ENCODE measurements at regions not wholly inside any gene's neighbourhood (a gene's known extent, or its start where the extent isn't known, plus 50 kb on each side); places are given as distances from the start of the nearest gene placed in this dataset.

GRCh38 chr5:96222129-96222528 lies 210.9 kb downstream of the PCSK1 start:
- Histone ChIP-seq H3K4me3 (no peak overlapping the region), H3K4me2 (ENCODE audit: control insufficient read depth, insufficient read depth) (no peak overlapping the region), H3K79me2 (ENCODE audit: control insufficient read depth, insufficient read depth, low read length) (no peaks in the 10 kb centered on the region), H3K9me3 (replicated peaks; ENCODE audit: control insufficient read depth, insufficient read depth, low read length) (no peaks in the 10 kb centered on the region), H3K27me3 (replicated peaks in 1 of 2; ENCODE audit: control insufficient read depth in 2 of 2, insufficient read depth in 2 of 2, low read length in 1 of 2) (no peaks in the 10 kb centered on the region), H4K20me1 (ENCODE audit: control insufficient read depth, insufficient read depth) (no peaks in the 10 kb centered on the region), H3K9ac (ENCODE audit: control insufficient read depth, insufficient read depth, low read length) (no peak overlapping the region), H3K36me3 (ENCODE audit: control insufficient read depth in 2 of 2, insufficient read depth in 2 of 2, low read length in 1 of 2) (no peaks in the 10 kb centered on the region), H3K4me1 (ENCODE audit: control insufficient read depth, insufficient read depth, low read length) (no peaks in the 10 kb centered on the region), H2AFZ (ENCODE audit: control insufficient read depth, low read depth, low read length) (no peak overlapping the region), H3K27ac (ENCODE audit: control insufficient read depth, insufficient read depth) (no peak overlapping the region)
- DNase-seq (ENCODE audit: low read depth, low spot score) (no peak), ATAC-seq (no peak), FAIRE-seq (no peak)
- intact Hi-C loops (cut with micrococcal nuclease; ENCODE audit: unreplicated experiment) = no loop called here
- ChIA-PET POLR2A (no interaction called here), RAD21 (ENCODE audit: unreplicated experiment) (no interaction called here), CTCF (no interaction called here), SMC1A (ENCODE audit: uncharacterized antibody, unreplicated experiment) (no interaction called here)
- in situ Hi-C loops (cut with MboI) = no loop called here
- WGBS (ENCODE audit: insufficient coverage, insufficient replicate concordance, low lambda C conversion rate, missing lambda C conversion rate) = 98% methylated on average over 2 of the region's 2 CpGs
- no TSS peak for BruUV-seq (replicated peaks)
- no peak for TF ChIP-seq RAD51 (IDR thresholded peaks at IDR 0.05)
- TF ChIP-seq RB1 (IDR thresholded peaks at IDR 0.05; ENCODE audit: borderline replicate concordance) = no peak
- TF ChIP-seq BRCA1 (IDR thresholded peaks at IDR 0.05; ENCODE audit: low read depth, low read length) = no peak
- no peak for TF ChIP-seq PAX5 (IDR thresholded peaks at IDR 0.05; ENCODE audit: borderline replicate concordance, low read depth, low read length)
- no peak for TF ChIP-seq MTA3 (IDR thresholded peaks at IDR 0.05; ENCODE audit: borderline replicate concordance, low read length)
- no peak for TF ChIP-seq NFYA (IDR thresholded peaks at IDR 0.05; ENCODE audit: borderline replicate concordance, low read depth, low read length)
- TF ChIP-seq ASH2L (IDR thresholded peaks at IDR 0.05; ENCODE audit: borderline replicate concordance, low read depth) = no peak
- TF ChIP-seq JUND (IDR thresholded peaks at IDR 0.05; ENCODE audit: low read depth, low read length) = no peak
- no peak for TF ChIP-seq HDAC6 (IDR thresholded peaks at IDR 0.05; ENCODE audit: unreplicated experiment)
- no peak for TF ChIP-seq SP1 (IDR thresholded peaks at IDR 0.05; ENCODE audit: low read depth, low read length)
- TF ChIP-seq ZBTB11 (CRISPR knock-in tag; IDR thresholded peaks at IDR 0.05) = no peak
- TF ChIP-seq SREBF1 (IDR thresholded peaks at IDR 0.05; ENCODE audit: low read length) = no peak
- TF ChIP-seq BACH1 (IDR thresholded peaks at IDR 0.05; ENCODE audit: borderline replicate concordance) = no peak
- no peak for TF ChIP-seq NFXL1 (IDR thresholded peaks at IDR 0.05; ENCODE audit: borderline replicate concordance)
- no peak for TF ChIP-seq KLF5 (IDR thresholded peaks at IDR 0.05; ENCODE audit: partially characterized antibody)
- TF ChIP-seq TCF12 (IDR thresholded peaks at IDR 0.05; ENCODE audit: low read depth, low read length) = no peak
- TF ChIP-seq YY1 (IDR thresholded peaks at IDR 0.05; ENCODE audit: low read depth, low read length) = no peak
- TF ChIP-seq HSF1 (IDR thresholded peaks at IDR 0.05; ENCODE audit: low read depth, low read length) = no peak
